ENCODE measurements at regions not wholly inside any gene's neighbourhood (a gene's known extent, or its start where the extent isn't known, plus 50 kb on each side); places are given as distances from the start of the nearest gene placed in this dataset.
"Not testable (repeated sequence)": the region's sequence is repeated elsewhere in the genome, so short reads cannot be mapped to it uniquely, and the experiment has no call there.

- DNase-seq (ENCODE audit: low read depth), result no peak
- TF ChIP-seq CTCF (IDR thresholded peaks at IDR 0.05; ENCODE audit: control insufficient read depth, extremely low read depth, insufficient read depth), result peak; percentile 60
- no peak overlapping the region for H3K4me3 ChIP-seq (ENCODE audit: low read depth, low read length)
Observed at GRCh38 chr6:166707045-166707444, 80.0 kb upstream of the RPS6KA2 start.

GRCh38 chr6:166705069-166705468, 78.0 kb upstream of the RPS6KA2 start:
- peak; percentile 62 for DNase-seq (ENCODE audit: low read depth)
- no peak overlapping the region for H3K4me3 ChIP-seq (ENCODE audit: low read depth, low read length)
- peak; percentile 48 for TF ChIP-seq CTCF (IDR thresholded peaks at IDR 0.05; ENCODE audit: control insufficient read depth, extremely low read depth, insufficient read depth)

DNA sequence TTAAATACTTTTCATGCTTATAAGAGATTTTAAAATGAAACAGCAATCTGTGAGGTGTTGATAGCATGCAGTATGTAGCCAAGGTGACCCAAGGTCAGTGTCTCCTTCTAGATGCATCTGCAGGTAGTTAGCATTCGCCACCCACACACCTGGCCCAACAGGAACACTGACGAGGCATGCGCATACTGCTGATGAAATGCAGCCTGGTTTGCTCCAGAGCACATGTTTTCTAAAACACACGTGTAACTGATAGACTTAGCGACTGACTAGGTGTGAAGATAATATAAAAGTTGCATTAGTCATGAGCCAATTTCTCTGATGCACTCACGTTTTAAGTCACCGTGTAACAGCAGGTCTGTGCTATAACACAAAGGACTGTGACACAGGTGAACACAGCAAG, 77.1 kb upstream of the RPS6KA2 start:
- TF ChIP-seq CTCF (IDR thresholded peaks at IDR 0.05; ENCODE audit: control insufficient read depth, extremely low read depth, insufficient read depth), result no peak
- DNase-seq (ENCODE audit: low read depth), result no peak

GRCh38 chr6:166703149-166703710, 76.2 kb upstream of the RPS6KA2 start:
- H3K4me3 ChIP-seq (ENCODE audit: low read depth, low read length), result no peak overlapping the region
- no peak for TF ChIP-seq CTCF (IDR thresholded peaks at IDR 0.05; ENCODE audit: control insufficient read depth, extremely low read depth, insufficient read depth)
- no peak for DNase-seq (ENCODE audit: low read depth)

More for the DNA sequence above, 77.1 kb upstream of the RPS6KA2 start:
- no peak overlapping the region for H3K4me3 ChIP-seq (ENCODE audit: low read depth, low read length)

DNA sequence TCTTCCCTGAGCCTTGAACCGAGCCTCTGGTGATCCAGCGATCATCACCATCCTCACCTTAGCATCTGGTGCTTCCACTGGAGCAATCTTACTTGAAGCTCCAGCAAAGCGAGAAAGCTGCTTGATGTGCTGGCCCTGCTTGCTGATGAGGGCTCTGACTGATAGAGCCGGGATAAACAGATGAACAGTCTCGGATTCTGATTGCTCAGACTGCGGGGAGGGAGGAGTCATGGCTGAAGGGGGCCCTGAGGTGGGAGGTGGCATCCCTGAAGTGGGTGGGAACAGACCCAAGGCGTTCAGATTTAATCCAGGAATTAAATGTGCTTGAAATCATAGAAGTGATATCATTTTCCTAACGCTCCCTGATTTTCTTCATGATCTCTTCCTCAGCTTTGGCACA, 74.4 kb upstream of the RPS6KA2 start:
- H3K4me3 ChIP-seq (ENCODE audit: low read depth, low read length); DNase-seq (ENCODE audit: low read depth): not testable (repeated sequence)

DNA sequence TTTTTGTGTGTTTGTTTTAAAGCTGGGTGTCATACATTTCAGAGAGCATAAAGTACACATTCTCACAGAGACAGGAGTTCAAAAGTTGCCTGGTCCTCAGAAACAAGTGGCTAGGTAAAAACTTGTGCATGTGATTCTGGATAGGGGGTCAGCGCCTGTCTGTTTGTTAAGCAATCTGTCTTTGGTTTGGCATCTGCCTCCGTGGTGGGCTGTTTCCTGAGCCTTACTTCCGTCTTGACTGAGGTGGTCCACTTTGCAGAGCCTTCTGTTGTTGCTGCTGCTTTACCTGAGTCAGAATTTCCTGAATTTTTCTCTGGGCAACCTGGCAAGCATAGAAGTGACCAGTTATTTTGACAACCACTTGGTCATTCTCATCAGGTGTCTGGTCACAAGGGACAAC, 73.8 kb upstream of the RPS6KA2 start:
- DNase-seq (ENCODE audit: low read depth); H3K4me3 ChIP-seq (ENCODE audit: low read depth, low read length): not testable (repeated sequence)

DNA sequence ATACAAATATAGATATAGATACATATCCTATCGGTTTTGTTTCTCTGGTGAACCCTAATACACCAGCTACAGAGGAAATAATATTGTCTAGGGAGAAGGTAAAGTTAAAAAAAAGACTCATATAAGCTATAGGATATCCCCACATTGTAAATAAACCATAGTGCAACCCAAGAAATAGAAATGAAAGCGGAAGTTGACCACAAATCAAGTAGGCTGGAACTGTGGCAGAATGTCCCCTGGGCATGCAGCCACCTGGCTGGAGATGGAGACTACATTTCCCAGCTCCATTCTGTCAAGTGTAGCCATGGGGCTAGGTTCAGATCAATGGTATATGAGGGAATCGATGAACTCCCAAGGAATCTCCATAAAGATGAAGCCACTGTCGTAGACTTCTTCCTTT, 70.1 kb upstream of the RPS6KA2 start:
- no peak for TF ChIP-seq CTCF (IDR thresholded peaks at IDR 0.05; ENCODE audit: control insufficient read depth, extremely low read depth, insufficient read depth)
- no peak overlapping the region for H3K4me3 ChIP-seq (ENCODE audit: low read depth, low read length)
- DNase-seq (ENCODE audit: low read depth), result no peak

- TF ChIP-seq CTCF (IDR thresholded peaks at IDR 0.05; ENCODE audit: control insufficient read depth, extremely low read depth, insufficient read depth), result no peak
- no peak overlapping the region for H3K4me3 ChIP-seq (ENCODE audit: low read depth, low read length)
- no peak for DNase-seq (ENCODE audit: low read depth)
Observed at GRCh38 chr6:166693880-166694279, 66.8 kb upstream of the RPS6KA2 start.
